Kidney (tissue), 13 donors: ENCODE measurements at regions not wholly inside any gene's neighbourhood (a gene's known extent, or its start where the extent isn't known, plus 50 kb on each side); places are given as distances from the start of the nearest gene placed in this dataset.

Experiments used
- DNase-seq, 5 donors: peaks; one replicate each; pipeline ENCODE4 v3.0.0-alpha.2; 2013 to 2020
- FAIRE-seq: peaks from 2 replicates; lab custom pipeline; 2012; peaks lifted over from hg19 to GRCh38; lab: Jason Lieb, UNC
- H3K27ac ChIP-seq, 2 donors: one replicate each; pipeline ENCODE4 v1.7.0; 2013; ENCODE audit warnings: low read depth in 2 of 2, low read length in 2 of 2, inconsistent platforms in 1 of 2
- H3K27me3 ChIP-seq: one replicate; pipeline ENCODE4 v1.7.1; 2013; ENCODE audit warnings: low read length, inconsistent platforms; ENCODE audit not compliant: control insufficient read depth, insufficient read depth
- H3K36me3 ChIP-seq, 3 donors: one replicate each; pipeline versions ENCODE4 v1.7.0 to v1.7.1; 2013; ENCODE audit warnings: low read length in 3 of 3, control low read depth in 1 of 3, inconsistent platforms in 1 of 3; ENCODE audit not compliant: insufficient read depth in 3 of 3, control insufficient read depth in 2 of 3
- H3K4me1 ChIP-seq, 3 donors: one replicate each; pipeline versions ENCODE4 v1.7.0 to v1.7.1; 2013; ENCODE audit warnings: low read length in 3 of 3, inconsistent platforms in 1 of 3, low read depth in 1 of 3; ENCODE audit not compliant: control insufficient read depth in 2 of 3, insufficient read depth in 2 of 3
- H3K4me3 ChIP-seq, 3 donors: one replicate each; pipeline versions ENCODE4 v1.7.0 to v1.8.1; 2013; ENCODE audit warnings: low read length in 3 of 3, control low read depth in 1 of 3, inconsistent platforms in 1 of 3
- H3K9ac ChIP-seq, 3 donors: one replicate each; pipeline versions ENCODE4 v1.7.0 to v1.7.1; 2013; ENCODE audit warnings: low read length in 3 of 3, control low read depth in 1 of 3, inconsistent platforms in 1 of 3
- H3K9me3 ChIP-seq, 3 donors: one replicate each; pipeline versions ENCODE4 v1.7.0 to v1.7.1; 2013; ENCODE audit warnings: low read length in 3 of 3, control low read depth in 1 of 3, inconsistent platforms in 1 of 3; ENCODE audit not compliant: control insufficient read depth in 2 of 3, insufficient read depth in 1 of 3
- intact Hi-C: fragments of 100-400 bp; cut with DNase I; formaldehyde crosslinking; loops from one replicate; pipeline ENCODE4 v1.11.1; 2022
- TF ChIP-seq, protein P1 (sequence below): IDR thresholded peaks from 3 replicates; pipeline ENCODE4 v1.5.1; 2012; ENCODE audit warnings: mild to moderate bottlenecking, moderate library complexity, borderline replicate concordance; ENCODE audit not compliant: insufficient read depth; ENCODE audit errors: extremely low read depth
- donor health status: control.
- donor health status: control.
- donor health status: control.
- donor health status: control.
- donor health status: control.
- donor health status: DM: yes; HTN: yes; CAD: no.
- donor health status: Normal renal cell carcinoma (clear cell type).

DNA sequence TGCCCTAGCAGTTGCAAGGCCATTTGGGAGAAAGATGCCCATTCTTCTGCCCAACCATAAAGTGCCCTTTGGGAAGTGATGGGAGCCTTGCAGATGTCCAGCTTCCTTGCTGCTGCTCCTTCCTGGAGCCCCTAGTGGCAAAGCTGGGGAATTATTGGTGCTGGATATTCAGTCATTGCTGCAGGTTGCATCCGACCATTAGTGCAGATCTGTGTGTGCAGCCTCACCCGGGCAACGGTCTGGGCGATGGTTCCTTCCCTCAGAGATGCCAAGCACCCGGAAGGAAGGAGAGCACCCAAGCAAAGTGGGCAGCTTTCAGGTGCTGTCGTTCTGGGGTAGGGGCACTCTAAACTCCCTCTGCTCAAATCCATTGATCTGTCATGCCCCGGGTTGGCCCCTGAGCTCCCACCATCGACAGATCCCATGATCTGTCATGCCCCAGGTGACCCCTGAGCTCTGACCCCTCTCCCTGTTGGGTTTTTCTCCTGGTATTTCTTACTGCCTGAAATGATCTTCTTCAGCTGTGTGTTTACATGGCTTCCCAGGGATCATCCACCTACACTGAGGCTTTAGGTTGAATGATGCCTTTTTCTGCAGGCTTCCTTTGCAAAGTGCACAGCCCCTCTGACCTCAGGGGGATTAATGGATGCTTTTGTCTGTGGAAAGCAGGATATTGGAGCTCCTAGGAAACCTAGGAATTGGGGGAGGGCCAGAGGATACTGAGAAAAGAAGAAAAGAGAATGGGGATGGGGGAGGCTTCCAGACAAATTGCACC, 467.5 kb downstream of the PTPRU start:
- DNase-seq, result peak in 2 of 5 donors; percentile 29 to 36
- Histone ChIP-seq H3K27me3 (no peaks in the 10 kb centered on the region), H3K36me3 (no peaks in the 10 kb centered on the region), H3K4me1 (no peaks in the 10 kb centered on the region), H3K27ac (no peak overlapping the region), H3K9me3 (no peaks in the 10 kb centered on the region), H3K9ac (no peak overlapping the region), H3K4me3 (no peak overlapping the region)
- intact Hi-C loops, result no loop called here
- TF ChIP-seq, protein P1, sequence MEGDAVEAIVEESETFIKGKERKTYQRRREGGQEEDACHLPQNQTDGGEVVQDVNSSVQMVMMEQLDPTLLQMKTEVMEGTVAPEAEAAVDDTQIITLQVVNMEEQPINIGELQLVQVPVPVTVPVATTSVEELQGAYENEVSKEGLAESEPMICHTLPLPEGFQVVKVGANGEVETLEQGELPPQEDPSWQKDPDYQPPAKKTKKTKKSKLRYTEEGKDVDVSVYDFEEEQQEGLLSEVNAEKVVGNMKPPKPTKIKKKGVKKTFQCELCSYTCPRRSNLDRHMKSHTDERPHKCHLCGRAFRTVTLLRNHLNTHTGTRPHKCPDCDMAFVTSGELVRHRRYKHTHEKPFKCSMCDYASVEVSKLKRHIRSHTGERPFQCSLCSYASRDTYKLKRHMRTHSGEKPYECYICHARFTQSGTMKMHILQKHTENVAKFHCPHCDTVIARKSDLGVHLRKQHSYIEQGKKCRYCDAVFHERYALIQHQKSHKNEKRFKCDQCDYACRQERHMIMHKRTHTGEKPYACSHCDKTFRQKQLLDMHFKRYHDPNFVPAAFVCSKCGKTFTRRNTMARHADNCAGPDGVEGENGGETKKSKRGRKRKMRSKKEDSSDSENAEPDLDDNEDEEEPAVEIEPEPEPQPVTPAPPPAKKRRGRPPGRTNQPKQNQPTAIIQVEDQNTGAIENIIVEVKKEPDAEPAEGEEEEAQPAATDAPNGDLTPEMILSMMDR, result peak; percentile 74
- FAIRE-seq, result no peak

DNA sequence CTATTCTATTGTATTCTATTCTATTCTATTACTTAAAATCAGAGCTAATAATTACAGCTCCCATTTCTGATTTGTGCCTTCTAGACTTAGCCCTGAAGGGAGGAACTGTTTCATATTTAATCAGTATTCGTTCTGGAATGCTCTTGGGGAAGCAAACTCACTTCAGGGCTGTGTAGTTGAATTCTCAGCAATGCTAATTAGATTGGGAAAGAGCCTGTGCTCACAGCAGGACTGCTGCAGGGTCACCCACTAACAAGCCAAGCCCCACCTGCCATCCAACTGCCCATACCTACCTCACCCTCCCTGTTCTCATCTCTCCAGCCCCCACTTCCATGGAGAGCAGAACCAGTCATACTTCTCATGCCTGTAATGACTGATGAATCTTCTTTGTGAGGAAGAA, 464.2 kb downstream of the PTPRU start:
- no peaks in the 10 kb centered on the region for H3K27me3 ChIP-seq
- H3K4me1 ChIP-seq, result no peaks in the 10 kb centered on the region
- H3K36me3 ChIP-seq, result no peaks in the 10 kb centered on the region
- H3K4me3 ChIP-seq, result no peak overlapping the region
- intact Hi-C loops, result no loop called here
- no peak overlapping the region for H3K9ac ChIP-seq
- DNase-seq (no peak), FAIRE-seq (no peak)
- TF ChIP-seq, protein P1, result no peak
- no peak overlapping the region for H3K27ac ChIP-seq
- H3K9me3 ChIP-seq, result no peaks in the 10 kb centered on the region

DNA sequence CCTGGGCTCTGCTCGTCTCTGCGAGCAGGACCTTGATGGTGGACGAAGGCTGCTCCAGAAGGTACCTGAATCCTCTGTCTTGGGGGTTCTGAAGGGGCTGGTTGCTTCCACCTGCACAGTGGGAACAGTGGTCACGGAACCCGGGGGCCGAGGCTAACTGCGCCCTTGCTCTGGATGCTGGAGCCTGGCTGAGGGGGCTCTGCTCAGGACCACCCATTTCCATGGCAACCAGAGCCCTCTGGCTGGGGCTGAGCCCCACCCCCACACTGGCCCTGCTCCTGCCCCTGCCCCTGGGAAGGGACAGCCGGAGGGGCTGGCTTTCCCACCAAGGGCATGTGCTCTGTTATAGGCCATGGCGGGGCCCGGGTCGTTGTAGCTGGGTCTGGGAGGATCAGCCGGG, 462.3 kb downstream of the PTPRU start:
- Histone ChIP-seq H3K9ac (no peak overlapping the region), H3K4me3 (no peak overlapping the region), H3K27me3 (no peaks in the 10 kb centered on the region), H3K4me1 (no peaks in the 10 kb centered on the region), H3K27ac (no peak overlapping the region), H3K9me3 (peaks cover 0 to 4% (median 0%) of the 10 kb centered on the region in 3 donors), H3K36me3 (no peaks in the 10 kb centered on the region)
- intact Hi-C loops, result no loop called here
- TF ChIP-seq, protein P1, result no peak
- DNase-seq, result no peak
- no peak for FAIRE-seq
